DND-41 (cell line): ENCODE measurements at regions not wholly inside any gene's neighbourhood (a gene's known extent, or its start where the extent isn't known, plus 50 kb on each side); places are given as distances from the start of the nearest gene placed in this dataset.

ENCODE experiments used
- ATAC-seq: fragments of 200-7000 bp; cut with Tn5 transposase; 3 replicates; pipeline ENCODE4 v1.9.1; 2021; ENCODE audit warnings: low read depth; ENCODE audit not compliant: insufficient read depth
- DNase-seq: peaks from one replicate; pipeline ENCODE4 v3.0.0-alpha.2; 2020
- H2AFZ ChIP-seq: 2 replicates; pipeline ENCODE4 v1.6.0; 2012; ENCODE audit warnings: low read depth, low read length
- H3K27ac ChIP-seq: 2 replicates; pipeline ENCODE4 v1.5.1; 2012; ENCODE audit warnings: low read length, inconsistent platforms
- H3K27me3 ChIP-seq: fragments of 200-600 bp; sonication (generic); 2 replicates; pipeline ENCODE4 v1.6.0; 2012; ENCODE audit warnings: low read length, mild to moderate bottlenecking, inconsistent platforms; ENCODE audit not compliant: insufficient read depth, poor library complexity
- H3K36me3 ChIP-seq: 2 replicates; pipeline ENCODE4 v1.5.1; 2012; ENCODE audit warnings: low read length, inconsistent platforms; ENCODE audit not compliant: insufficient read depth
- H3K4me1 ChIP-seq: 2 replicates; pipeline ENCODE4 v1.5.1; 2012; ENCODE audit warnings: mild to moderate bottlenecking, low read length; ENCODE audit not compliant: insufficient read depth
- H3K4me2 ChIP-seq: 2 replicates; pipeline ENCODE4 v1.6.0; 2012; ENCODE audit warnings: mild to moderate bottlenecking, moderate library complexity, low read length, inconsistent platforms; ENCODE audit not compliant: insufficient read depth
- H3K4me3 ChIP-seq, 2 experiments: fragments of 200-600 bp in 1 of 2; shearing (Covaris generic) in 1 of 2; 2 replicates each; pipeline ENCODE4 v1.5.1; 2012 to 2016; ENCODE audit warnings: inconsistent platforms in 2 of 2, low read length in 2 of 2, mild to moderate bottlenecking in 2 of 2, low read depth in 1 of 2, moderate library complexity in 1 of 2
- H3K79me2 ChIP-seq: 2 replicates; pipeline ENCODE4 v1.6.0; 2012; ENCODE audit warnings: low read length, inconsistent platforms; ENCODE audit not compliant: insufficient read depth
- H3K9ac ChIP-seq: 2 replicates; pipeline ENCODE4 v1.6.0; 2012; ENCODE audit warnings: low read depth, mild to moderate bottlenecking, inconsistent platforms, low read length, moderate library complexity
- H3K9me3 ChIP-seq: 2 replicates; pipeline ENCODE4 v1.5.1; 2012; ENCODE audit warnings: low read length, moderate library complexity, mild to moderate bottlenecking, inconsistent platforms; ENCODE audit not compliant: insufficient read depth, severe bottlenecking
- H4K20me1 ChIP-seq: 2 replicates; pipeline ENCODE4 v1.6.0; 2012; ENCODE audit warnings: low read length; ENCODE audit not compliant: insufficient read depth
- EZH2 ChIP-seq: IDR thresholded peaks from 3 replicates; pipeline ENCODE4 v1.6.1; 2012; ENCODE audit warnings: borderline replicate concordance, low read depth, mild to moderate bottlenecking, moderate library complexity, low read length, inconsistent platforms; ENCODE audit not compliant: severe bottlenecking
- TF ChIP-seq, protein P1 (sequence below): IDR thresholded peaks from 2 replicates; pipeline ENCODE4 v1.5.1; 2012; ENCODE audit warnings: borderline replicate concordance, low read length, moderate library complexity, mild to moderate bottlenecking; ENCODE audit not compliant: poor library complexity, severe bottlenecking; ENCODE audit errors: extremely low read depth

DNA sequence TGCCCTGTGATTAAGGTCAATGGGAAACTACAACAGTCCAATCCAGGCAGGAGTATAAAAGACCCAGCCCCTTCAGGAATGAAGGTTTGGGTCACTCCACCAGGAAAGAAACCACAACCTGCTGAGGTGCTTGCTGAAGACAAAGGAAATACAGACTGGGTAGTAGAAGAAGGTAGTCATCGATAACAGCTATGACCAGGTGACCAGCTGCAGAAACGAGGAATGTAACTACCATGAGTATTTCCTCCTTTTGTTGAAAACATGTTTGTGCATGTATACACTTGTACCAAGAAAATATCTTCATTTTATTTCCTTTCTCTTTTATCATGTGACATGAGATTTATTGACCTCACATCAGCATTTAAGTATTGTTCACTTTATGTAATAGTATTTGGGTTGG is 409.1 kb downstream of the FOXG1 start:
- no peaks in the 10 kb centered on the region for H4K20me1 ChIP-seq
- no peak overlapping the region for H3K9ac ChIP-seq
- no peak for ATAC-seq
- no peak overlapping the region for H2AFZ ChIP-seq
- no peak for TF ChIP-seq EZH2
- TF ChIP-seq, protein P1, sequence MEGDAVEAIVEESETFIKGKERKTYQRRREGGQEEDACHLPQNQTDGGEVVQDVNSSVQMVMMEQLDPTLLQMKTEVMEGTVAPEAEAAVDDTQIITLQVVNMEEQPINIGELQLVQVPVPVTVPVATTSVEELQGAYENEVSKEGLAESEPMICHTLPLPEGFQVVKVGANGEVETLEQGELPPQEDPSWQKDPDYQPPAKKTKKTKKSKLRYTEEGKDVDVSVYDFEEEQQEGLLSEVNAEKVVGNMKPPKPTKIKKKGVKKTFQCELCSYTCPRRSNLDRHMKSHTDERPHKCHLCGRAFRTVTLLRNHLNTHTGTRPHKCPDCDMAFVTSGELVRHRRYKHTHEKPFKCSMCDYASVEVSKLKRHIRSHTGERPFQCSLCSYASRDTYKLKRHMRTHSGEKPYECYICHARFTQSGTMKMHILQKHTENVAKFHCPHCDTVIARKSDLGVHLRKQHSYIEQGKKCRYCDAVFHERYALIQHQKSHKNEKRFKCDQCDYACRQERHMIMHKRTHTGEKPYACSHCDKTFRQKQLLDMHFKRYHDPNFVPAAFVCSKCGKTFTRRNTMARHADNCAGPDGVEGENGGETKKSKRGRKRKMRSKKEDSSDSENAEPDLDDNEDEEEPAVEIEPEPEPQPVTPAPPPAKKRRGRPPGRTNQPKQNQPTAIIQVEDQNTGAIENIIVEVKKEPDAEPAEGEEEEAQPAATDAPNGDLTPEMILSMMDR: no peak
- no peak overlapping the region for H3K4me2 ChIP-seq
- no peak overlapping the region for H3K27ac ChIP-seq
- H3K79me2 ChIP-seq: no peaks in the 10 kb centered on the region
- no peaks in the 10 kb centered on the region for H3K36me3 ChIP-seq
- no peak for DNase-seq
- H3K9me3 ChIP-seq: no peaks in the 10 kb centered on the region
- H3K27me3 ChIP-seq: no peaks in the 10 kb centered on the region
- H3K4me1 ChIP-seq: no peaks in the 10 kb centered on the region
- no peak overlapping the region for H3K4me3 ChIP-seq

DNA sequence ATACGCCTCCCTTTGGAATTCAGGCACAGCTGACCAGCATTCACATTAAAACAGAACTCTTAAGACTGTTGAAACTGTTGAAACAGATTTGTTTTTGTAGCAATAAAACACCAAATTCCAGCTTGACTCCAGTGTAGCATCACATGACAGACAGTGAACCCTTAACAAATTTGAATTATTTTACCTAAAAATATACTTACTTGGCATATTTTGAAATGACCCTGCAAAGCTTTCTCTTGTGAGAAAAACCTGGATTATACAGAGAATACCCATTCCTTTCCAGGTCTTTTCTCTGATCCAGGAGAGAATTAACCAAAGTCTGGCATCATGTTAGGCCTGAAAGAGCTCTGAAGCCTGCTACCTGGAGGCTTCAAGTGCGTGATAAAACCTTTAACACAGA is 410.3 kb downstream of the FOXG1 start:
- DNase-seq (no peak), ATAC-seq (no peak)
- Histone ChIP-seq H3K4me1 (no peaks in the 10 kb centered on the region), H3K9ac (no peak overlapping the region), H3K36me3 (no peaks in the 10 kb centered on the region), H3K9me3 (no peaks in the 10 kb centered on the region), H3K4me2 (no peak overlapping the region), H2AFZ (no peak overlapping the region), H3K27ac (no peak overlapping the region), H4K20me1 (no peaks in the 10 kb centered on the region), H3K4me3 (no peak overlapping the region), H3K27me3 (no peaks in the 10 kb centered on the region), H3K79me2 (no peaks in the 10 kb centered on the region)
- TF ChIP-seq EZH2: no peak
- TF ChIP-seq, protein P1: no peak

DNA sequence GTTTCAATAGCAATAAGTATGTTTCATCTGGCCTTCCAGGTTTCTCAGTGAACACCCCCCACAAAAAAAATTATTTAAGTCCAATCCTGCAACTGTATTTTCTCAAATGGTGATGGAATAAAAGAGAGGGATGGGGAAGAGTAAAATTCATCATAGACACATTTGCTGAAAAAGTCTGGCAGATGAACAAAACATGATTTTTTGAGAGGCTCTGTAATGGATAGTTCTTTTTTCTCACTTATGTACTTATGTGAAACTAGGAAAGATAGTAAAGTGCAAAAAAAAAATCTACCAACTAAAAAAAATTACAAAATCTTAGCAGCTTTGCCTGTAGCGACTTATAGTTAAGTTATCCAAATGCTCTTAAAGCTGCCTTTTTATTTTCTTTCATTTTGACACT is 412.4 kb downstream of the FOXG1 start:
- H3K4me2 ChIP-seq: no peak overlapping the region
- no peak overlapping the region for H3K4me3 ChIP-seq
- H4K20me1 ChIP-seq: no peaks in the 10 kb centered on the region
- ATAC-seq (no peak), DNase-seq (no peak)
- TF ChIP-seq, protein P1: no peak
- no peak for TF ChIP-seq EZH2
- no peaks in the 10 kb centered on the region for H3K36me3 ChIP-seq
- H3K27ac ChIP-seq: no peak overlapping the region
- no peaks in the 10 kb centered on the region for H3K9me3 ChIP-seq
- no peaks in the 10 kb centered on the region for H3K79me2 ChIP-seq
- H3K9ac ChIP-seq: no peak overlapping the region
- H2AFZ ChIP-seq: no peak overlapping the region
- H3K27me3 ChIP-seq: no peaks in the 10 kb centered on the region
- no peaks in the 10 kb centered on the region for H3K4me1 ChIP-seq

DNA sequence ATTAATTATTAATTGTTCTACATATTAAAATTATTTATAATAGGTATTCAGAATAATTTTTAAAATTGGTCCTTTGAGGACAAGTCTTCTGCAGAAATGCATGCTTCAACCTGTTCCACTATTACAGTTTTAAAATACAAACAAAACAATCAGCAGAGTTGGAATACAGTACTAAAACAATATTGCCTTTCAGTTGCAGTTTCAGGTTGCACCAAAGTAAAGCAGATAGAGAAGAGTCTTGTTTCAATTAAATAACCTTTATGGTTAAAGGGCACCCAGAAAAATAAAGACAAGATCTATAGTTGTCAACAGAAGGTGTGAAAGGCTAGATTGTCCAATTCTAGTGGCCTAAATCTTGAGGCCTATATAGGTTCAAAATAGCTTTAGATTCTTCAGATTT is 424.5 kb downstream of the FOXG1 start:
- Histone ChIP-seq H3K27me3 (no peaks in the 10 kb centered on the region), H3K4me1 (no peaks in the 10 kb centered on the region), H3K79me2 (no peaks in the 10 kb centered on the region), H3K27ac (no peak overlapping the region), H3K4me2 (no peak overlapping the region), H3K9ac (no peak overlapping the region), H3K9me3 (no peaks in the 10 kb centered on the region), H4K20me1 (no peaks in the 10 kb centered on the region), H3K36me3 (no peaks in the 10 kb centered on the region), H3K4me3 (no peak overlapping the region), H2AFZ (no peak overlapping the region)
- DNase-seq (no peak), ATAC-seq (no peak)
- TF ChIP-seq, protein P1: no peak
- TF ChIP-seq EZH2: no peak
